CD4-positive, alpha-beta memory T cell (primary cell): ENCODE measurements at regions not wholly inside any gene's neighbourhood (a gene's known extent, or its start where the extent isn't known, plus 50 kb on each side); places are given as distances from the start of the nearest gene placed in this dataset.

Source experiments
- CTCF ChIA-PET: fragments of 350-600 bp; sonication (Branson Sonifier 250); formaldehyde crosslinking; loops from one replicate; lab custom pipeline; 2021; ENCODE audit warnings: inconsistent platforms; ENCODE audit not compliant: partially characterized antibody; lab: Charles Lee
- POLR2A ChIA-PET: fragments of 350-600 bp; sonication (Branson Sonifier 250); formaldehyde crosslinking; loops from one replicate; lab custom pipeline; 2021; ENCODE audit not compliant: partially characterized antibody; lab: Charles Lee
- DNase-seq, 5 donors: peaks; one replicate each; pipeline versions ENCODE4 v3.0.0 to v3.0.0-alpha.2; 2020 to 2022; ENCODE audit warnings: mixed read lengths in 1 of 5
- H3K27ac ChIP-seq: one replicate; pipeline ENCODE4 v1.7.0; 2013; ENCODE audit warnings: low read depth, low read length
- H3K27me3 ChIP-seq: 2 replicates; pipeline ENCODE4 v1.7.0; 2013; ENCODE audit warnings: mild to moderate bottlenecking, low read length, moderate library complexity; ENCODE audit not compliant: insufficient read depth
- H3K36me3 ChIP-seq: 2 replicates; pipeline ENCODE4 v1.7.0; 2013; ENCODE audit warnings: mild to moderate bottlenecking, low read length, moderate library complexity; ENCODE audit not compliant: insufficient read depth
- H3K4me1 ChIP-seq: 2 replicates; pipeline ENCODE4 v1.7.0; 2013; ENCODE audit warnings: mild to moderate bottlenecking, low read length, moderate library complexity; ENCODE audit not compliant: insufficient read depth
- H3K4me3 ChIP-seq, 2 donors: one replicate each; pipeline ENCODE4 v1.7.0; 2013; ENCODE audit warnings: low read length in 2 of 2, mild to moderate bottlenecking in 1 of 2
- H3K9me3 ChIP-seq, 2 donors: one replicate each; pipeline ENCODE4 v1.7.0; 2013; ENCODE audit warnings: low read length in 2 of 2, control low read depth in 1 of 2; ENCODE audit not compliant: control insufficient read depth in 1 of 2
- H3K27ac Mint-ChIP-seq, 7 donors: one replicate each; pipeline ENCODE4 v1.8.0; 2020 to 2021; ENCODE audit warnings: mixed read lengths in 7 of 7, mild to moderate bottlenecking in 6 of 7, inconsistent platforms in 3 of 7, moderate library complexity in 3 of 7
- H3K27me3 Mint-ChIP-seq, 2 donors: one replicate each; pipeline ENCODE4 v1.8.0; 2020 to 2021; ENCODE audit warnings: mixed read lengths in 2 of 2
- H3K36me3 Mint-ChIP-seq, 2 donors: one replicate each; pipeline ENCODE4 v1.8.0; 2020 to 2021; ENCODE audit warnings: mixed read lengths in 2 of 2, inconsistent platforms in 1 of 2, mild to moderate bottlenecking in 1 of 2
- H3K4me1 Mint-ChIP-seq, 4 donors: one replicate each; pipeline ENCODE4 v1.8.0; 2020 to 2021; ENCODE audit warnings: mixed read lengths in 4 of 4, mild to moderate bottlenecking in 1 of 4
- H3K4me3 Mint-ChIP-seq, 8 donors: one replicate each; pipeline ENCODE4 v1.8.0; 2020 to 2021; ENCODE audit warnings: mixed read lengths in 8 of 8, mild to moderate bottlenecking in 7 of 8, moderate library complexity in 6 of 8, inconsistent platforms in 3 of 8
- H3K9me3 Mint-ChIP-seq, 8 donors: one replicate each; pipeline ENCODE4 v1.8.0; 2020 to 2021; ENCODE audit warnings: mixed read lengths in 8 of 8, mild to moderate bottlenecking in 5 of 8, inconsistent platforms in 3 of 8, moderate library complexity in 1 of 8
- intact Hi-C: fragments of 100-400 bp; cut with micrococcal nuclease; formaldehyde crosslinking; loops from one replicate; pipeline ENCODE4 v1.15.1; 2023

DNA sequence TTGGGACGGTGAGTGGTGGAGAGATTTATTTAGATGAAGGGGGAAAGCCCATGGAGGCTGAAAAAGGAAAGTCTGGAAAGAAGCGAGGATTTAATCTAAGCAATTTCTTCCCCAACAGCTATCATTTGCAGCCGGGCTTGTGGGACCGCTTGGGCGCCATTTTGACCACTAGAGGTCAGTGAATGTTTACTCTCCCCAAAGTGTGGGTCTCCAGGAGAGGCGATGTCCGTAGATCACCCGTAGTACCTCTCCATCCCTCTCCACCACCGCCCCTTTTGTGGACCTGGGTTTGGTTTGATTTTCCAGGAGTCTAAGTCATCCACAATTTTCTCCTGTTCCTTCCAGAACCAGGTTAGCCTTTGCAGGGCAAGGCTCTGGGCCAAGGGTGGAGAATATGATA, 91.2 kb upstream of the PARP11 start:
- ChIA-PET POLR2A (interaction anchor here (2.6 to 6.2 kb wide), 6 partner anchors 9 to 79 kb away, joined by 10 to 99 read pairs (median 37); no protein-coding TSS in a partner anchor), CTCF (interaction anchor here (1.0 to 5.5 kb wide), 15 partner anchors 9 to 312 kb away, joined by 3 to 458 read pairs (median 41); no protein-coding TSS in a partner anchor)
- intact Hi-C loops: no loop called here
- no peak overlapping the region for H3K27ac ChIP-seq
- no peak overlapping the region for H3K4me3 ChIP-seq
- H3K36me3 ChIP-seq: no peaks in the 10 kb centered on the region
- Mint-ChIP-seq H3K9me3 (no peaks in the 10 kb centered on the region), H3K27ac (peak overlapping the region in 4 of 7 donors; percentile 8 to 83 (median 48)), H3K4me3 (no peak overlapping the region), H3K36me3 (no peaks in the 10 kb centered on the region), H3K4me1 (peaks cover 18 to 37% (median 26%) of the 10 kb centered on the region in 4 donors), H3K27me3 (no peaks in the 10 kb centered on the region)
- DNase-seq: no peak
- no peaks in the 10 kb centered on the region for H3K27me3 ChIP-seq
- no peaks in the 10 kb centered on the region for H3K9me3 ChIP-seq
- peaks cover 20% of the 10 kb centered on the region for H3K4me1 ChIP-seq

DNA sequence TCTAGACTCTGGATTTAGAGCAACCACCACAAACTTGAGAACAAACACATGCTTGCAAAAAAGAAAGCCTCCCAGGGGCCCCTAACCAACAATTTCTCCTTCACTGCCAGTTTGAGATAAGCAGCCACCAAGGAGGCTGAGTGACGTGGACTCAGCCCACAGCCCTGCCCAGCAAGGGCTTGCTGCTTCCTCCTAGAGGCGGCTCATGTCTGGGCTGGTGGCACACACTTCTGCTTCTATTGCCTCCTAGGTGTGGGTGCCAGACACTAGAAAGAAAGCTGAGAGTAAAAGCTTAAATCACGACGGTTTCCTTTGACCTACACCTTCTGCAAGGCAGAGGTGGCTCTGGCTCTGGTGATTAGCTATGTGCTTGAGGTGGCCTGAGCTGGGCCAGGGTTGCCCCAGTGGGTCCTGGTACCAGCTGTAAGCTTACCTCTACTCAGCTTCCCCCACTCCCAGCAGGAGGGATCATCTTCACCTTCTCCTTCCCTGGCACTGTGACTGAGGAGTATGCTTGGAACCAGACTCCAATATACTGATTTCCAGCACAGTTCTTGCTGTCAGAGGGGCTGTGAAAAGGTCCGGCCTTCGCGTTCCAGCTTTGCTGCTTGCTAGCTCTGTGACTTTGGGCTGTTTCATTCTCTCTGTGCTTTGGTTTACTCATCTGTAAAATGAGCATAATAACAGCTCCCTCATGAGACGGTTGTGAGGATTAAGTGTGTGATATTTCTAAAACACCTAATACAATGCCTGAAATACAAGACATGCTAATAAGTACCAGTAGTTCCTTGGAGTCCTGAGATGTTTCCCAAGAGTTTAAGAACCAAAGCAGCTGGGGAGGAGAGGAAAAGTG, 89.7 kb upstream of the PARP11 start:
- POLR2A ChIA-PET: interaction anchor here (0.7 to 6.2 kb wide), 28 partner anchors 10 to 313 kb away, joined by 3 to 99 read pairs (median 6); partner anchors contain the start of genes CCND2 and PARP11
- H3K9me3 Mint-ChIP-seq: no peaks in the 10 kb centered on the region
- H3K4me3 Mint-ChIP-seq: peak overlapping the region in 5 of 8 donors; percentile 8 to 43 (median 32)
- H3K27ac Mint-ChIP-seq: peak overlapping the region; percentile 65 to 97 (median 89)
- CTCF ChIA-PET: interaction anchor here (0.7 to 5.5 kb wide), 38 partner anchors 11 to 314 kb away, joined by 3 to 458 read pairs (median 8); no protein-coding TSS in a partner anchor
- H3K27me3 Mint-ChIP-seq: no peaks in the 10 kb centered on the region
- Histone ChIP-seq H3K36me3 (no peaks in the 10 kb centered on the region), H3K27me3 (no peaks in the 10 kb centered on the region), H3K4me1 (peaks cover 20% of the 10 kb centered on the region), H3K9me3 (no peaks in the 10 kb centered on the region), H3K27ac (peak overlapping the region; percentile 45), H3K4me3 (no peak overlapping the region)
- H3K36me3 Mint-ChIP-seq: no peaks in the 10 kb centered on the region
- intact Hi-C loops: loop anchor here (1.0 to 2.0 kb wide), 6 partner anchors 16 to 314 kb away; no protein-coding TSS in a partner anchor
- H3K4me1 Mint-ChIP-seq: peaks cover 18 to 37% (median 26%) of the 10 kb centered on the region in 4 donors
- peak; percentile 79 to 90 (median 87) for DNase-seq

DNA sequence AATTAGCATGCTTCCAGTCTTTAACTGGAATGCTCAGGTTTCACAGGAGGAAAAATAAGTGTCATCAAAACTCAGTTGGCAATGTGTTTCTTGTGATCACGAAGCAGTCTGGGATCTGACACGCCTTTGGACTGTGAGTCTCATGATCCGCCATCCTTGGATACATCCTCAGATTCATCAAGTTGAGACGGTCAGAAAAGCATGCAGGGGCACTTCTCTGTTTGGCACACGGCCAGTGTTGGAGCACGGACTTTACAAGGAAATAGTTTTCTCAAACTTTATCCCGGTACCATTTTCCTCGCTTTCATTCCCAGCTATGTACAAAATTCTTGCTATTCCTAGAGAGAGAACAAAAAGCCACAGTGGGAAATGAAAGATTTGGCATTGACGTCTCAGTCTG, 88.4 kb upstream of the PARP11 start:
- ChIA-PET CTCF (interaction anchor here (1.6 to 5.5 kb wide), 21 partner anchors 12 to 315 kb away, joined by 6 to 458 read pairs (median 25); no protein-coding TSS in a partner anchor), POLR2A (interaction anchor here (1.0 to 6.2 kb wide), 10 partner anchors 12 to 314 kb away, joined by 3 to 99 read pairs (median 30); partner anchors contain the start of gene CCND2)
- no peaks in the 10 kb centered on the region for H3K9me3 Mint-ChIP-seq
- intact Hi-C loops: no loop called here
- H3K36me3 Mint-ChIP-seq: no peaks in the 10 kb centered on the region
- H3K27me3 Mint-ChIP-seq: no peaks in the 10 kb centered on the region
- no peak for DNase-seq
- peaks cover 22 to 42% (median 26%) of the 10 kb centered on the region in 4 donors for H3K4me1 Mint-ChIP-seq
- Histone ChIP-seq H3K27me3 (no peaks in the 10 kb centered on the region), H3K36me3 (no peaks in the 10 kb centered on the region), H3K27ac (no peak overlapping the region), H3K4me3 (no peak overlapping the region), H3K4me1 (peaks cover 20% of the 10 kb centered on the region), H3K9me3 (no peaks in the 10 kb centered on the region)
- H3K27ac Mint-ChIP-seq: peak overlapping the region; percentile 76 to 97 (median 89)
- H3K4me3 Mint-ChIP-seq: peak overlapping the region in 1 of 8 donors; percentile 18

DNA sequence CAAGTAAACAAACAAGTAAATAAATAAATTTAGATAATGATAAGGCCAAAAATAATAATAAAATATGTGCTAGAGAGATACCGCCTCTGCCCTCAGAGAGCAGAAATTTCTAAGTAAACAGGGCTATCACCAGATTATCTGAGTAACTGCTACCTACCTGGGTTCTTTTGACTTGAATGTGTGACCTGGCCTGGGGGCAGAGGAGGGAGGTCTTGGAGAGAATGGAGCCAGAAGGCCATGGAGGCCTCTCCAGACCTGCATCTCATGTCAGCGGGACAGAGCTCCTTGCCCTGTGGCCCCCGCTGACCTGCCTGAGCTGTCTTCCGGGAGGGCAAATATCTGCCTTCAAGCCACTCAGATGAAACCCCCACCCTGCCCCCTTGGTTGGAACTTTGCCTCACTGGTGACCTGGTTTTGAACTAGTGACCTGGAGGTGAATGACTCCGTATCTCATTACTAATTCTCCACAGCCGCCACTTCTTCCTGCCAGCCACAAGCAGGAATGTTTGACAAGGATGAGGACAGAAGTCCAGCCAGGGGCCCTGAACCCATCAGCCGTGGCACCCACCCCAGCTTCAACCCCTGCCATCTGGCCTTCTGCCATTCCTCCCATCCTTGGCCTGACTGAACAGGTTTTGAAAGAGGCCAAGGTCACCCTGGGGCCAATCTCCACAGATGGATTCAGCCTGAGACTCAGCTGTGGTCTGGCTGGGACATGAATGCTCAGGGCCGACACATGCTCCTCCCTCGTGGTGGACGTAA, 86.8 kb upstream of the PARP11 start:
- no peak for DNase-seq
- Mint-ChIP-seq H3K36me3 (no peaks in the 10 kb centered on the region), H3K27me3 (no peaks in the 10 kb centered on the region), H3K9me3 (no peaks in the 10 kb centered on the region), H3K27ac (peak overlapping the region in 3 of 7 donors; percentile 24 to 76 (median 75)), H3K4me1 (peaks cover 25 to 44% (median 29%) of the 10 kb centered on the region in 4 donors), H3K4me3 (no peak overlapping the region)
- POLR2A ChIA-PET: interaction anchor here (1.4 to 6.2 kb wide), 2 partner anchors 63 to 75 kb away, joined by 5 to 99 read pairs; no protein-coding TSS in a partner anchor
- CTCF ChIA-PET: interaction anchor here (4.7 to 5.5 kb wide), 2 partner anchors 12 to 72 kb away, joined by 98 to 458 read pairs; no protein-coding TSS in a partner anchor
- H3K36me3 ChIP-seq: no peaks in the 10 kb centered on the region
- peaks cover 20% of the 10 kb centered on the region for H3K4me1 ChIP-seq
- H3K9me3 ChIP-seq: no peaks in the 10 kb centered on the region
- H3K27ac ChIP-seq: no peak overlapping the region
- no peak overlapping the region for H3K4me3 ChIP-seq
- intact Hi-C loops: no loop called here
- H3K27me3 ChIP-seq: no peaks in the 10 kb centered on the region

DNA sequence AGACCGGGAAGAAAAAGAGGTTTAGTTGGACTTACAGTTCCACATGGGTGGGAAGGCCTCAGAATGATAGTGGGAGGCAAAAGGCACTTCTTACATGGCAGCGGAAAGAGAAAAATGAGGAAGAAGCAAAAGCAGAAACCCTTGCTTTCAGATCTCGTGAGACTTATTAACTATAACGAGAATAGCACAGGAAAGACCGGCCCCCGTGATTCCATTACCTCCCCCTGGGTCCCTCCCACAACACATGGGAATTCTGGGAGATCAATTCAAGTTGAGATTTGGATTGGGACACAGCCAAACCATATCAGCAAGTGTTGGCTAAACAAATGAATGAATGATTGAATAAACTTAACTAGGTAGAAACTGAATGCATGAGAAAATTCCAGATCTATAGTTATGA, 85.3 kb upstream of the PARP11 start:
- Histone ChIP-seq H3K27ac (no peak overlapping the region), H3K4me1 (peaks cover 20% of the 10 kb centered on the region), H3K27me3 (no peaks in the 10 kb centered on the region), H3K9me3 (no peaks in the 10 kb centered on the region), H3K36me3 (no peaks in the 10 kb centered on the region), H3K4me3 (no peak overlapping the region)
- Mint-ChIP-seq H3K27me3 (no peaks in the 10 kb centered on the region), H3K9me3 (no peaks in the 10 kb centered on the region), H3K36me3 (no peaks in the 10 kb centered on the region), H3K4me1 (peaks cover 25 to 46% (median 30%) of the 10 kb centered on the region in 4 donors), H3K4me3 (no peak overlapping the region), H3K27ac (peak overlapping the region in 2 of 7 donors; percentile 56 to 73)
- ChIA-PET POLR2A (no interaction called here), CTCF (no interaction called here)
- intact Hi-C loops: no loop called here
- no peak for DNase-seq

DNA sequence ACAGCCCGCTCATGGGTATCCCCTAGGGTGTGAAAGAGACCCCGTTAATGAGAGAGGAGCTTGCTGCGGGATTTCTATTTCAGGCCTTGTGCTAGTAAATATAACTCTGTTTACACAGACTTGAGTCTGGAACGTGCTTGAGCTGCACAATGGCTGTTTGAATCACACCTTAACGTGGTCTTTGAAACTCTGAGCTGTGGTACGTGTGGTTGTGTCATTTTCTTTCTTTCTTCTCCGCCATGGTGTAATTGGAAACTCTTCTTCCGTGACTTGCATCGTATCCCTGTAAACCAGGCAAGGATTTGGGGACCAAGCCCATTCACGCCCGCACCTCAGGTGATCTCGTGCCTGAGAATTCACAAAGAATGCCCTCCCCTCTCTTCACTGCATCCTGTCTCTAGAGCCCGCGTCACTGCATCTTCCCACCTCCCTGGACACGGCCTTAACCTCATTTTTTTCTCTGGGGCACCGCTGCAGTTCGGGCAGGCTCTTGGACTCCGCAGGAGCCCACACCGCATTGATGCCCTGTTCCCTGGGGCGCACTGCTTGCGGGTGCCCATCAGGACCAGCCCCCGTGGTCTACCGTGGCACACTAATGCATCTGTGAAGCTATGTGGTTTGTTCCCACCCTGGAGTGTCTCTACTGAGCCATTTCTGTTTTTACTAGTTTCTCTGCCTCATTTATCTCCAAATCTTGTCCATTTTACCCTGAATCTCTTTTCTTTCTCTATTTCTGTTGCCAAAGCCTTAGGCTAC, 78.4 kb upstream of the PARP11 start:
- no peaks in the 10 kb centered on the region for H3K27me3 Mint-ChIP-seq
- H3K27ac ChIP-seq: peak overlapping the region; percentile 42

More for the DNA sequence above, 78.4 kb upstream of the PARP11 start:
- ChIA-PET POLR2A (interaction anchor here (1.1 to 8.9 kb wide), 9 partner anchors 11 to 66 kb away, joined by 3 to 91 read pairs (median 5); no protein-coding TSS in a partner anchor), CTCF (interaction anchor here (1.9 to 9.8 kb wide), 4 partner anchors 11 to 66 kb away, joined by 6 to 98 read pairs (median 14); no protein-coding TSS in a partner anchor)
- no peak for DNase-seq
- no peaks in the 10 kb centered on the region for H3K36me3 ChIP-seq
- intact Hi-C loops: no loop called here
- peaks cover 54% of the 10 kb centered on the region for H3K4me1 ChIP-seq
- Mint-ChIP-seq H3K4me3 (peak overlapping the region in 7 of 8 donors; percentile 27 to 87 (median 67)), H3K4me1 (peaks cover 48 to 69% (median 58%) of the 10 kb centered on the region in 4 donors), H3K36me3 (peaks cover 6 to 11% of the 10 kb centered on the region in 2 donors), H3K9me3 (peaks cover 0 to 19% (median 6%) of the 10 kb centered on the region in 8 donors), H3K27ac (peak overlapping the region; percentile 94 to 99 (median 98))
- no peak overlapping the region for H3K4me3 ChIP-seq
- H3K27me3 ChIP-seq: no peaks in the 10 kb centered on the region
- H3K9me3 ChIP-seq: no peaks in the 10 kb centered on the region
